ENCODE measurements at regions not wholly inside any gene's neighbourhood (a gene's known extent, or its start where the extent isn't known, plus 50 kb on each side); places are given as distances from the start of the nearest gene placed in this dataset.

- DNase-seq, result no peak
Measured at GRCh38 chr3:74344865-74345440, 269.5 kb downstream of the CNTN3 start.

GRCh38 chr3:74343391-74343790 is 271.1 kb downstream of the CNTN3 start:
- DNase-seq, result no peak

GRCh38 chr3:74338998-74339397 is 275.5 kb downstream of the CNTN3 start:
- DNase-seq, result no peak

GRCh38 chr3:74332165-74332564 is 282.3 kb downstream of the CNTN3 start:
- DNase-seq, result no peak

- DNase-seq, result no peak
Measured at GRCh38 chr3:74331711-74332110, 282.7 kb downstream of the CNTN3 start.

- no peak for DNase-seq
Measured at GRCh38 chr3:74329096-74329495, 285.4 kb downstream of the CNTN3 start.

- DNase-seq, result no peak
Measured at GRCh38 chr3:74328435-74328834, 286.0 kb downstream of the CNTN3 start.

- DNase-seq, result no peak
Measured at GRCh38 chr3:74315291-74315690, 299.2 kb downstream of the CNTN3 start.

- no peak for DNase-seq
Measured at GRCh38 chr3:74314696-74315095, 299.8 kb downstream of the CNTN3 start.

GRCh38 chr3:74309716-74310115 is 304.7 kb downstream of the CNTN3 start:
- no peak for DNase-seq

GRCh38 chr3:74304424-74304823 is 310.0 kb downstream of the CNTN3 start:
- no peak for DNase-seq

GRCh38 chr3:74303711-74304110 is 310.7 kb downstream of the CNTN3 start:
- no peak for DNase-seq

- no peak for DNase-seq
Measured at GRCh38 chr3:74302969-74303368, 311.5 kb downstream of the CNTN3 start.

GRCh38 chr3:74302281-74302680 is 312.2 kb downstream of the CNTN3 start:
- DNase-seq, result no peak

GRCh38 chr3:74301056-74301455 is 313.4 kb downstream of the CNTN3 start:
- DNase-seq, result no peak

- DNase-seq, result no peak
Measured at GRCh38 chr3:74295479-74295878, 319.0 kb downstream of the CNTN3 start.

- no peak for DNase-seq
Measured at GRCh38 chr3:74288761-74289160, 325.7 kb downstream of the CNTN3 start.

GRCh38 chr3:74287557-74287956 is 326.9 kb downstream of the CNTN3 start:
- no peak for DNase-seq

- no peak for DNase-seq
Measured at GRCh38 chr3:74282202-74282601, 332.3 kb downstream of the CNTN3 start.

- no peak for DNase-seq
Measured at GRCh38 chr3:74281705-74282104, 332.8 kb downstream of the CNTN3 start.

- no peak for DNase-seq
Measured at GRCh38 chr3:74273555-74274402, 340.7 kb downstream of the CNTN3 start.

- DNase-seq, result no peak
Measured at GRCh38 chr3:74273091-74273490, 341.4 kb downstream of the CNTN3 start.

GRCh38 chr3:74271541-74271940 is 342.9 kb downstream of the CNTN3 start:
- DNase-seq, result no peak

GRCh38 chr3:74269689-74270088 is 344.8 kb downstream of the CNTN3 start:
- no peak for DNase-seq

- DNase-seq, result no peak
Measured at GRCh38 chr3:74268753-74269152, 345.7 kb downstream of the CNTN3 start.
